Tibial nerve (tissue), 4 donors: ENCODE measurements at regions not wholly inside any gene's neighbourhood (a gene's known extent, or its start where the extent isn't known, plus 50 kb on each side); places are given as distances from the start of the nearest gene placed in this dataset.

Source experiments
- EP300 ChIP-seq, 2 donors: sonication (generic); formaldehyde crosslinking; IDR thresholded peaks; one replicate each; pipeline ENCODE4 v1.6.1; 2017; ENCODE audit warnings: antibody characterized with exemption in 2 of 2, mild to moderate bottlenecking in 1 of 2
- POLR2A ChIP-seq, 2 donors: fragments of 450-650 bp; IDR thresholded peaks; one replicate each; pipeline ENCODE4 v1.6.1; 2017; ENCODE audit warnings: antibody characterized with exemption in 2 of 2, mild to moderate bottlenecking in 2 of 2, moderate library complexity in 2 of 2
- TF ChIP-seq, protein P1 (sequence below), 5 experiments: fragments of 200-600 bp in 3 of 5; fragments of 450-650 bp in 2 of 5; sonication (generic) in 3 of 5; IDR thresholded peaks; one replicate each; pipeline ENCODE4 v1.5.1; 2016 to 2019; ENCODE audit warnings: antibody characterized with exemption in 5 of 5, mild to moderate bottlenecking in 3 of 5, moderate library complexity in 2 of 5

GRCh38 chr11:37313266-37313665, 715.2 kb upstream of the RAG2 start:
- TF ChIP-seq, protein P1, sequence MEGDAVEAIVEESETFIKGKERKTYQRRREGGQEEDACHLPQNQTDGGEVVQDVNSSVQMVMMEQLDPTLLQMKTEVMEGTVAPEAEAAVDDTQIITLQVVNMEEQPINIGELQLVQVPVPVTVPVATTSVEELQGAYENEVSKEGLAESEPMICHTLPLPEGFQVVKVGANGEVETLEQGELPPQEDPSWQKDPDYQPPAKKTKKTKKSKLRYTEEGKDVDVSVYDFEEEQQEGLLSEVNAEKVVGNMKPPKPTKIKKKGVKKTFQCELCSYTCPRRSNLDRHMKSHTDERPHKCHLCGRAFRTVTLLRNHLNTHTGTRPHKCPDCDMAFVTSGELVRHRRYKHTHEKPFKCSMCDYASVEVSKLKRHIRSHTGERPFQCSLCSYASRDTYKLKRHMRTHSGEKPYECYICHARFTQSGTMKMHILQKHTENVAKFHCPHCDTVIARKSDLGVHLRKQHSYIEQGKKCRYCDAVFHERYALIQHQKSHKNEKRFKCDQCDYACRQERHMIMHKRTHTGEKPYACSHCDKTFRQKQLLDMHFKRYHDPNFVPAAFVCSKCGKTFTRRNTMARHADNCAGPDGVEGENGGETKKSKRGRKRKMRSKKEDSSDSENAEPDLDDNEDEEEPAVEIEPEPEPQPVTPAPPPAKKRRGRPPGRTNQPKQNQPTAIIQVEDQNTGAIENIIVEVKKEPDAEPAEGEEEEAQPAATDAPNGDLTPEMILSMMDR (IDR thresholded peaks at IDR 0.05) = no peak
- TF ChIP-seq POLR2A (IDR thresholded peaks at IDR 0.05) (no peak), EP300 (IDR thresholded peaks at IDR 0.05) (no peak)
